GM18508 (cell line): ENCODE measurements at regions not wholly inside any gene's neighbourhood (a gene's known extent, or its start where the extent isn't known, plus 50 kb on each side); places are given as distances from the start of the nearest gene placed in this dataset.
A peak's percentile ranks its signal among the peaks of the same experiment; 100 is the strongest.

Experiments
- ATAC-seq: cut with Tn5 transposase; IDR thresholded peaks from one replicate; pipeline ENCODE4 v1.9.1; 2021; ENCODE audit warnings: moderate number of reproducible peaks; ENCODE audit not compliant: insufficient read depth, unreplicated experiment

- ATAC-seq, result no peak
Measured at GRCh38 chrX:106341823-106342222, 173.7 kb downstream of the PWWP3B start.

- ATAC-seq, result no peak
Measured at GRCh38 chrX:106356580-106356979, 188.5 kb downstream of the PWWP3B start.

GRCh38 chrX:106363214-106363613, 195.1 kb downstream of the PWWP3B start:
- no peak for ATAC-seq

- ATAC-seq, result peak; percentile 86
Measured at GRCh38 chrX:106378616-106379015, 210.5 kb downstream of the PWWP3B start.

GRCh38 chrX:106391284-106391911, 220.4 kb upstream of the RADX start:
- no peak for ATAC-seq

GRCh38 chrX:106392346-106392745, 219.4 kb upstream of the RADX start:
- ATAC-seq, result no peak

GRCh38 chrX:106397788-106398538, 213.8 kb upstream of the RADX start:
- no peak for ATAC-seq

- ATAC-seq, result no peak
Measured at GRCh38 chrX:106401965-106402559, 209.7 kb upstream of the RADX start.

- ATAC-seq, result no peak
Measured at GRCh38 chrX:106404512-106404911, 207.3 kb upstream of the RADX start.

GRCh38 chrX:106415276-106415895, 196.4 kb upstream of the RADX start:
- ATAC-seq, result peak; percentile 65

GRCh38 chrX:106436691-106437090, 175.1 kb upstream of the RADX start:
- ATAC-seq, result no peak

- no peak for ATAC-seq
Measured at GRCh38 chrX:106437407-106437806, 174.4 kb upstream of the RADX start.

GRCh38 chrX:106450405-106450804, 161.4 kb upstream of the RADX start:
- ATAC-seq, result no peak

- ATAC-seq, result no peak
Measured at GRCh38 chrX:106451933-106452332, 159.8 kb upstream of the RADX start.

GRCh38 chrX:106454991-106455390, 156.8 kb upstream of the RADX start:
- no peak for ATAC-seq

GRCh38 chrX:106457802-106458201, 154.0 kb upstream of the RADX start:
- ATAC-seq, result no peak

- no peak for ATAC-seq
Measured at GRCh38 chrX:106467422-106467821, 144.4 kb upstream of the RADX start.

GRCh38 chrX:106467943-106468342, 143.8 kb upstream of the RADX start:
- ATAC-seq, result no peak

- no peak for ATAC-seq
Measured at GRCh38 chrX:106468433-106468832, 143.3 kb upstream of the RADX start.

GRCh38 chrX:106479920-106480319, 131.9 kb upstream of the RADX start:
- ATAC-seq, result no peak

- ATAC-seq, result no peak
Measured at GRCh38 chrX:106481341-106481740, 130.4 kb upstream of the RADX start.
